ENCODE measurements at regions not wholly inside any gene's neighbourhood (a gene's known extent, or its start where the extent isn't known, plus 50 kb on each side); places are given as distances from the start of the nearest gene placed in this dataset.

- DNase-seq: no peak
These were observed 184.9 kb downstream of the GLI2 start for GRCh38 chr2:120920454-120921148.

GRCh38 chr2:120921457-120921856, 185.8 kb downstream of the GLI2 start:
- no peak for DNase-seq

- DNase-seq: no peak
These were observed 187.1 kb downstream of the GLI2 start for GRCh38 chr2:120922571-120923332.

GRCh38 chr2:120923426-120923825, 187.8 kb downstream of the GLI2 start:
- no peak for DNase-seq

- no peak for DNase-seq
These were observed 189.3 kb downstream of the GLI2 start for GRCh38 chr2:120924924-120925323.

- DNase-seq: no peak
These were observed 191.0 kb downstream of the GLI2 start for GRCh38 chr2:120926463-120927264.

- no peak for DNase-seq
These were observed 191.6 kb downstream of the GLI2 start for GRCh38 chr2:120927265-120927628.

- DNase-seq: no peak
These were observed 194.2 kb downstream of the GLI2 start for GRCh38 chr2:120929829-120930228.

- DNase-seq: no peak
These were observed 194.6 kb downstream of the GLI2 start for GRCh38 chr2:120930236-120930635.

GRCh38 chr2:120930864-120931263, 195.2 kb downstream of the GLI2 start:
- no peak for DNase-seq

- no peak for DNase-seq
These were observed 196.8 kb downstream of the GLI2 start for GRCh38 chr2:120932472-120932871.

GRCh38 chr2:120932881-120933280, 197.2 kb downstream of the GLI2 start:
- no peak for DNase-seq

- no peak for DNase-seq
These were observed 198.3 kb downstream of the GLI2 start for GRCh38 chr2:120933693-120934573.

- no peak for DNase-seq
These were observed 199.1 kb downstream of the GLI2 start for GRCh38 chr2:120934574-120935338.

GRCh38 chr2:120935339-120936313, 200.0 kb downstream of the GLI2 start:
- no peak for DNase-seq

GRCh38 chr2:120936476-120937334, 201.0 kb downstream of the GLI2 start:
- DNase-seq: no peak

GRCh38 chr2:120937686-120938044, 202.0 kb downstream of the GLI2 start:
- no peak for DNase-seq

GRCh38 chr2:120938045-120938771, 202.5 kb downstream of the GLI2 start:
- DNase-seq: no peak
